GM13976 (cell line): ENCODE measurements at regions not wholly inside any gene's neighbourhood (a gene's known extent, or its start where the extent isn't known, plus 50 kb on each side); places are given as distances from the start of the nearest gene placed in this dataset.

Experiments used
- DNase-seq: peaks from one replicate; pipeline ENCODE4 v3.0.0; 2012; ENCODE audit warnings: low spot score
- in situ Hi-C: fragments of 300-500 bp; cut with MboI; formaldehyde crosslinking; loops from one replicate; pipeline ENCODE4 v1.12.0; 2022; ENCODE audit warnings: low sequenced_read_pairs, mixed read lengths, inconsistent platforms; ENCODE audit not compliant: unreplicated experiment
- TF ChIP-seq, protein P1 (sequence below): IDR thresholded peaks from 2 replicates; pipeline ENCODE4 v1.5.1; 2012; ENCODE audit warnings: borderline replicate concordance, mild to moderate bottlenecking; ENCODE audit not compliant: insufficient read depth; ENCODE audit errors: extremely low read depth, missing control alignments, control extremely low read depth

DNA sequence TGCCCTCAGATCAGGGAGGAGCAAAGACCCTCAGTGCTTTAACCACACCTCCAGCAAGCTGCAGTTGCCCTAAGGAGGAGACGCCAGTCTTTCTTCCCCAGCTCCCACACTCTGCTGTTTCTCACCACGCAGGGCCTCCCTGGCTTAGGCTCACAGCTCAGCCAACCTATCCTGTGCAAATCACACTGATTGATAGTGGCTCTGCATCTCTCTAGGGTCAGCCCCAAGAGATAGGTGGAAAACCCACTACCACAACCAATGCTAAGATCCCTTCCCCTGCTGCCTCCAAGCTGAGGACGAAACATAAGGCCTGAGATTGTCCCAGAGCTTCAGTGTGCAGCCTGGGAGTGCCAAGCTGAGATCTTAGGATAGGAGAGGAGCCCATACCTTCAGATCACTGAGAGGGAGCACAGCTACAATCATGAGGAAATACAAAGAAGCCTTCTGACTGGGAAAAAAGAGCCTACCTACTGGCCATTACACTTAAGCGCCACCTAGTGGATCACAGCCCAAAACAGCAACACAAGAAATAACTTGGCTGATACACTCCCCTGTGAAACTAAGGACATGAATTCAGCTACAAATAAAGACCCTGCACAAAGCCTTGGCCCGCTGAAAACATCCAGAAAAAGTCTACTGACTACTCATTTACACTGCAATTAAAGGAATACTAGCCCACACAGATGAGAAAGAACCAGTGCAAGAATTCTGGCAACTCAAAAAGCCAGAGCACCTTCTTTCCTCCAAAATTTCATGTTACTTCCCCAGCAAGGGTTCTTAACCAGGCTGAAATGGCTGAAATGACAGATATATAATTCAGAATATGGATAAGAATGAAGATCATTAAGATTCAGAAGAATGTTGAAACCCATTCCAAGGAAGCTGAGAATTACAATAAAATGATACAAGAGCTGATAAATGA, 271.5 kb upstream of the DCBLD2 start:
- peak; percentile 37 for DNase-seq
- TF ChIP-seq, protein P1, sequence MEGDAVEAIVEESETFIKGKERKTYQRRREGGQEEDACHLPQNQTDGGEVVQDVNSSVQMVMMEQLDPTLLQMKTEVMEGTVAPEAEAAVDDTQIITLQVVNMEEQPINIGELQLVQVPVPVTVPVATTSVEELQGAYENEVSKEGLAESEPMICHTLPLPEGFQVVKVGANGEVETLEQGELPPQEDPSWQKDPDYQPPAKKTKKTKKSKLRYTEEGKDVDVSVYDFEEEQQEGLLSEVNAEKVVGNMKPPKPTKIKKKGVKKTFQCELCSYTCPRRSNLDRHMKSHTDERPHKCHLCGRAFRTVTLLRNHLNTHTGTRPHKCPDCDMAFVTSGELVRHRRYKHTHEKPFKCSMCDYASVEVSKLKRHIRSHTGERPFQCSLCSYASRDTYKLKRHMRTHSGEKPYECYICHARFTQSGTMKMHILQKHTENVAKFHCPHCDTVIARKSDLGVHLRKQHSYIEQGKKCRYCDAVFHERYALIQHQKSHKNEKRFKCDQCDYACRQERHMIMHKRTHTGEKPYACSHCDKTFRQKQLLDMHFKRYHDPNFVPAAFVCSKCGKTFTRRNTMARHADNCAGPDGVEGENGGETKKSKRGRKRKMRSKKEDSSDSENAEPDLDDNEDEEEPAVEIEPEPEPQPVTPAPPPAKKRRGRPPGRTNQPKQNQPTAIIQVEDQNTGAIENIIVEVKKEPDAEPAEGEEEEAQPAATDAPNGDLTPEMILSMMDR: peak; percentile 76
- in situ Hi-C loops: loop anchor here (25.0 kb wide), 1 partner anchor 361 kb away; no protein-coding TSS in a partner anchor

DNA sequence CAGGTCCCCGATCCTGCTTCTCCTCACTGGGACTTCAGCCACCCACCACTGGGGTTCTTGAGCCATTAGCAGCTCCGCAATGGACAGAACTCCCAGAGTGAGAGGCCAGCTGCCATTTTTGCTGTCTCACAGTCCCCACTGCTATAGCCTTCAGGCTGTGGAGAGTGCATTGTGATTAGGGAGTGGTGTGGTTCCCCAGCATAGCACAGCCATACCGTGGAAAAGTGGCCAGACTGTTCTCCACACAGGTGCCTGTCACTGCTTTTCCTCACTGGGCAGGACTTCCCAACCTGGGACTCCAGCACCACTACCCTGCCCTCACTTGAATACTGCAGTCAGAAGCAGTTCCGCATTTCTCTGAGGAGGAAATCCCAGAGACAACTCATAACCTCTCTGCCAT, 270.3 kb upstream of the DCBLD2 start:
- TF ChIP-seq, protein P1: no peak
- no peak for DNase-seq
- in situ Hi-C loops: loop anchor here (25.0 kb wide), 1 partner anchor 359 kb away; no protein-coding TSS in a partner anchor

DNA sequence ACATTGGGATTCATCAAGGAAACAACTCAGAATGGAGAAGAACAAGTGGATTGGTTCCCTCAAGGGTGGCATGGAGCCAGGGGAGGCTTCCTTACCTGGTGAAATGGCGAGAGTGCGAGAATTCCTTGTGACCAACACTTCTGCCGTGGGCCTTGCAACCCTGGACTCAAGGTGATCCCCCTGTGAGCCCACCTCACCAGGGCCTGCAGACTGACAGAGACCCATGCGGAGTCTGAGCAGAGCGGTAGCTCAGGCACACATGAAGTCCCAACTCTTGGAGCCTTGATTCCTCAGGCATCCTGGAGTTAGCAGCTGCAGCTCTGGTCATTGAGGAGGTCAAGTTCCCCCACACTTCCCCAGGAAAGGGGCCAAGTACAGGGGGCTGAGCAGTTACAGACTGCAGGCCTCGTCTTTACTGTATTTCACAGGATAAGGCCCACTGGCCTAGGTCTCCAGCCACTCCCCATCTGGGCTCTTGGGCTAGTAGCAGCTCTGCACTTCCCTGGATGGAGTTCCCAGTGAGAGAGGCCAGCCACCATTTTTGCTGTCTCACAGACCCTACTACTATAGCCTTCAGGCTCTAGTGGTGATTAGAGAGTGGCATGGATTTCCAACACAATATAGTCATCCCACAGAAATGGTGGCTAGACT, 269.5 kb upstream of the DCBLD2 start:
- TF ChIP-seq, protein P1: no peak
- no peak for DNase-seq
- in situ Hi-C loops: loop anchor here (25.0 kb wide), 1 partner anchor 359 kb away; no protein-coding TSS in a partner anchor

DNA sequence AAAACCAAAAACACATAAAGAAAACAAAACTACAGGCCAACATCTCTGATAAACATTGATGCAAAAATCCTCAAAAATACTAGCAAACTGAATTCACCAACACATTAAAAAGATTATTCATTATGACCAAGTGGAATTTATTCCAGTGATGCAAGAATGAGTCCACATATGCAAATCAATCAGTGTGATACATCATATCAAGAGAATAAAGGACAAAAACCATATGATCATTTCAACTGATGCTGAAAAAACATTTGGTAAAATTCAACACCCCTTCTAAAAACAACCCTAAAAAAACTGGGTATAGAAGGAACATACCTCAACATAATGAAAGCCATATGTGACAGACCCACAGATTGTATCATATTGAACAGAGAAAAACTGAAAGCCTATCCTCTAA, 265.6 kb upstream of the DCBLD2 start:
- TF ChIP-seq, protein P1: no peak
- in situ Hi-C loops: loop anchor here (25.0 kb wide), 1 partner anchor 355 kb away; no protein-coding TSS in a partner anchor
- no peak for DNase-seq

GRCh38 chr3:99163314-99163713, 261.8 kb upstream of the DCBLD2 start:
- in situ Hi-C loops: loop anchor here (25.0 kb wide), 1 partner anchor 351 kb away; no protein-coding TSS in a partner anchor
- TF ChIP-seq, protein P1: no peak
- DNase-seq: no peak

GRCh38 chr3:99159220-99159762, 257.8 kb upstream of the DCBLD2 start:
- no peak for DNase-seq
- TF ChIP-seq, protein P1: no peak
- in situ Hi-C loops: loop anchor here (25.0 kb wide), 1 partner anchor 347 kb away; no protein-coding TSS in a partner anchor
